ENCODE measurements at regions not wholly inside any gene's neighbourhood (a gene's known extent, or its start where the extent isn't known, plus 50 kb on each side); places are given as distances from the start of the nearest gene placed in this dataset.

GRCh38 chr2:239498576-239498975, 97.8 kb upstream of the HDAC4 start:
- TF ChIP-seq CTCF (IDR thresholded peaks at IDR 0.05; ENCODE audit: partially characterized antibody, unreplicated experiment), result no peak
- no peak overlapping the region for H3K4me3 Mint-ChIP-seq (ENCODE audit: unreplicated experiment)
- no peaks in the 10 kb centered on the region for H3K4me1 Mint-ChIP-seq (ENCODE audit: low read depth, unreplicated experiment)
- no peak overlapping the region for H3K27ac Mint-ChIP-seq (ENCODE audit: unreplicated experiment)
- H3K27me3 Mint-ChIP-seq (ENCODE audit: unreplicated experiment), result peaks cover 6% of the 10 kb centered on the region
- H3K9me3 Mint-ChIP-seq (ENCODE audit: unreplicated experiment), result peaks cover 8% of the 10 kb centered on the region
- no peak for DNase-seq
- no peaks in the 10 kb centered on the region for H3K36me3 Mint-ChIP-seq (ENCODE audit: unreplicated experiment)

GRCh38 chr2:239496700-239497099, 95.9 kb upstream of the HDAC4 start:
- Mint-ChIP-seq H3K9me3 (ENCODE audit: unreplicated experiment) (peaks cover 8% of the 10 kb centered on the region), H3K36me3 (ENCODE audit: unreplicated experiment) (peaks cover 4% of the 10 kb centered on the region), H3K4me3 (ENCODE audit: unreplicated experiment) (no peak overlapping the region), H3K27ac (ENCODE audit: unreplicated experiment) (no peak overlapping the region), H3K27me3 (ENCODE audit: unreplicated experiment) (peaks cover 6% of the 10 kb centered on the region), H3K4me1 (ENCODE audit: low read depth, unreplicated experiment) (no peaks in the 10 kb centered on the region)
- no peak for TF ChIP-seq CTCF (IDR thresholded peaks at IDR 0.05; ENCODE audit: partially characterized antibody, unreplicated experiment)
- no peak for DNase-seq

GRCh38 chr2:239495791-239496233, 95.0 kb upstream of the HDAC4 start:
- H3K36me3 Mint-ChIP-seq (ENCODE audit: unreplicated experiment), result peaks cover 4% of the 10 kb centered on the region
- DNase-seq, result no peak
- no peak overlapping the region for H3K4me3 Mint-ChIP-seq (ENCODE audit: unreplicated experiment)
- peaks cover 8% of the 10 kb centered on the region for H3K9me3 Mint-ChIP-seq (ENCODE audit: unreplicated experiment)
- no peak for TF ChIP-seq CTCF (IDR thresholded peaks at IDR 0.05; ENCODE audit: partially characterized antibody, unreplicated experiment)
- no peak overlapping the region for H3K27ac Mint-ChIP-seq (ENCODE audit: unreplicated experiment)
- peaks cover 6% of the 10 kb centered on the region for H3K27me3 Mint-ChIP-seq (ENCODE audit: unreplicated experiment)
- no peaks in the 10 kb centered on the region for H3K4me1 Mint-ChIP-seq (ENCODE audit: low read depth, unreplicated experiment)

DNA sequence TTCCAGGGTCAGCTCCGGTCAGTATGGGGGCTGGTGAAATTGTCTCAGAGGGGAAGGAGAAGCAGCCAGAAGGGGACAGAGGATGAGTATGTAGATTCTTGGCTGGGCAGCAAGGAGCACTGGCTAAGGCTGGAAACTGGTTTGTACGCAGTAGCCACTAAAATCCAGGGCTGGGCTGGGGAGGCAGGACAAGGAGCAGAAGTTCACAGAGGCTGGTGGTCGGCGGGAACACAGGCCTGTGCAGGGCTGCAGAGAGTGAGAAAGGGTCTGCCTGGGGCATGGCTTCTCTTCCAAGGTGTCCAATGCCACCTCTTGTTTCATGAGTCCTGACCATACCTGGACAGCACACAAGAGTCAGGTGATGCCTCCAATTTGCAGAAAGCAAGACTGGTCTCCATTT, 94.4 kb upstream of the HDAC4 start:
- Mint-ChIP-seq H3K4me1 (ENCODE audit: low read depth, unreplicated experiment) (no peaks in the 10 kb centered on the region), H3K4me3 (ENCODE audit: unreplicated experiment) (no peak overlapping the region), H3K27me3 (ENCODE audit: unreplicated experiment) (peaks cover 5% of the 10 kb centered on the region), H3K27ac (ENCODE audit: unreplicated experiment) (no peak overlapping the region), H3K9me3 (ENCODE audit: unreplicated experiment) (peaks cover 8% of the 10 kb centered on the region), H3K36me3 (ENCODE audit: unreplicated experiment) (peaks cover 4% of the 10 kb centered on the region)
- no peak for TF ChIP-seq CTCF (IDR thresholded peaks at IDR 0.05; ENCODE audit: partially characterized antibody, unreplicated experiment)
- no peak for DNase-seq

DNA sequence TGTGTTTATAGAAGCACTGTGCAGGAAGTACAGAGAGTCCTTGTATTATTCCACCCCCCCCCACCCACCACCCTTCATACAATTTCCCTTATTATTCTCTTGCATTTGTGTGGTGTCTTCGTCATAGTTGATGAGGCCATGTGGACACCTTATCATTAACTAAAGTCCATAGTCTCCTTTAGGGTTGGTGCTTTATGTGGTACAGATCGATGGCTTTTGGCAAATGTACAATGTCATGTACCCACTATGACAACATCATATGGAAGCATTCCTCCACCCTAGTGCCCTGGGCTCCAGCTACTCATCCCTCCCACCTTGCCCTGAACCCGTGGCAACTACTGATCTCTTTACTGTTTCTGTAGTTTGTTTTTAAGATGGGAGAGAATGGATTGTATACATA, 93.8 kb upstream of the HDAC4 start:
- no peak for TF ChIP-seq CTCF (IDR thresholded peaks at IDR 0.05; ENCODE audit: partially characterized antibody, unreplicated experiment)
- Mint-ChIP-seq H3K27me3 (ENCODE audit: unreplicated experiment) (peaks cover 2% of the 10 kb centered on the region), H3K36me3 (ENCODE audit: unreplicated experiment) (peaks cover 4% of the 10 kb centered on the region), H3K27ac (ENCODE audit: unreplicated experiment) (no peak overlapping the region), H3K4me3 (ENCODE audit: unreplicated experiment) (no peak overlapping the region), H3K4me1 (ENCODE audit: low read depth, unreplicated experiment) (peaks cover 1% of the 10 kb centered on the region), H3K9me3 (ENCODE audit: unreplicated experiment) (peaks cover 8% of the 10 kb centered on the region)
- no peak for DNase-seq
